HepG2 (cell line): ENCODE measurements at regions not wholly inside any gene's neighbourhood (a gene's known extent, or its start where the extent isn't known, plus 50 kb on each side); places are given as distances from the start of the nearest gene placed in this dataset.

Experiments
- BCL6 ChIP-seq: IDR thresholded peaks from 2 replicates; pipeline ENCODE4 v1.6.1; 2016; ENCODE audit warnings: missing genetic modification reagents, missing compliant biosample characterization
- CAMTA2 ChIP-seq: sonication (generic); formaldehyde crosslinking; IDR thresholded peaks from 2 replicates; pipeline ENCODE4 v1.4.0; 2020; ENCODE audit warnings: mild to moderate bottlenecking, missing genetic modification reagents, borderline replicate concordance
- ETV5 ChIP-seq: IDR thresholded peaks from 2 replicates; pipeline ENCODE4 v1.6.1; 2018; ENCODE audit warnings: missing biosample characterization, missing genetic modification reagents, inconsistent platforms, borderline replicate concordance
- HNRNPUL1 ChIP-seq: fragments of 200-400 bp; formaldehyde crosslinking; IDR thresholded peaks from 2 replicates; pipeline ENCODE4 v1.6.1; 2017; ENCODE audit warnings: low read depth, mild to moderate bottlenecking, low read length, moderate library complexity
- KLF16 ChIP-seq, 2 experiments: sonication (generic) in 1 of 2; formaldehyde crosslinking in 1 of 2; IDR thresholded peaks; 2 replicates each; pipeline versions ENCODE4 v1.6.1 to v1.8.0; 2016 to 2023; ENCODE audit warnings: missing genetic modification reagents in 2 of 2, missing compliant biosample characterization in 1 of 2
- NFKBIZ ChIP-seq: IDR thresholded peaks from 2 replicates; pipeline ENCODE4 v1.6.1; 2018; ENCODE audit warnings: missing genetic modification reagents, missing compliant biosample characterization
- SOX13 ChIP-seq, 3 experiments: fragments of 450-650 bp in 1 of 3; sonication (generic) in 1 of 3; formaldehyde crosslinking in 1 of 3; IDR thresholded peaks in 2 of 3; conservative IDR thresholded peaks in 1 of 3; 2 replicates each; pipeline versions ENCODE4 v1.5.0 to v1.6.1; 2016 to 2020; ENCODE audit warnings: antibody characterized with exemption in 1 of 3, mild to moderate bottlenecking in 1 of 3, missing compliant biosample characterization in 1 of 3, missing genetic modification reagents in 1 of 3, moderate library complexity in 1 of 3
- TCF7 ChIP-seq: sonication (generic); IDR thresholded peaks from 2 replicates; pipeline ENCODE4 v1.6.1; 2016; ENCODE audit warnings: antibody characterized with exemption, low read depth
- TSC22D2 ChIP-seq: sonication (generic); formaldehyde crosslinking; IDR thresholded peaks from 2 replicates; pipeline ENCODE4 v1.5.1; 2020; ENCODE audit warnings: missing genetic modification reagents, mild to moderate bottlenecking, borderline replicate concordance
- ZMYM4 ChIP-seq: sonication (generic); formaldehyde crosslinking; IDR thresholded peaks from 2 replicates; pipeline ENCODE4 v1.8.1; 2023; ENCODE audit warnings: mild to moderate bottlenecking, missing genetic modification reagents
- ZNF335 ChIP-seq: sonication (generic); formaldehyde crosslinking; IDR thresholded peaks from 2 replicates; pipeline ENCODE4 v1.4.0; 2020; ENCODE audit warnings: missing genetic modification reagents
- ZNF484 ChIP-seq: sonication (generic); formaldehyde crosslinking; IDR thresholded peaks from 2 replicates; pipeline ENCODE4 v1.5.1; 2020; ENCODE audit warnings: mild to moderate bottlenecking, low read depth, missing genetic modification reagents, borderline replicate concordance
- TF ChIP-seq, protein P1 (sequence below): sonication (generic); formaldehyde crosslinking; IDR thresholded peaks from 2 replicates; pipeline ENCODE4 v1.5.0; 2020; ENCODE audit warnings: missing genetic modification reagents
- TF ChIP-seq, protein P2 (sequence below), 2 experiments: fragments of 450-650 bp in 1 of 2; sonication (generic) in 1 of 2; formaldehyde crosslinking; IDR thresholded peaks; 2 replicates each; pipeline versions ENCODE4 v1.5.0 to v1.8.0; 2020 to 2022; ENCODE audit warnings: mild to moderate bottlenecking in 1 of 2, missing genetic modification reagents in 1 of 2
- TF ChIP-seq, protein P3 (sequence below): IDR thresholded peaks from 2 replicates; pipeline ENCODE4 v1.4.0; 2020; ENCODE audit warnings: mild to moderate bottlenecking, missing genetic modification reagents
- TF ChIP-seq, protein P4 (sequence below): sonication (generic); formaldehyde crosslinking; IDR thresholded peaks from 2 replicates; pipeline ENCODE4 v1.4.0; 2020; ENCODE audit warnings: missing genetic modification reagents

DNA sequence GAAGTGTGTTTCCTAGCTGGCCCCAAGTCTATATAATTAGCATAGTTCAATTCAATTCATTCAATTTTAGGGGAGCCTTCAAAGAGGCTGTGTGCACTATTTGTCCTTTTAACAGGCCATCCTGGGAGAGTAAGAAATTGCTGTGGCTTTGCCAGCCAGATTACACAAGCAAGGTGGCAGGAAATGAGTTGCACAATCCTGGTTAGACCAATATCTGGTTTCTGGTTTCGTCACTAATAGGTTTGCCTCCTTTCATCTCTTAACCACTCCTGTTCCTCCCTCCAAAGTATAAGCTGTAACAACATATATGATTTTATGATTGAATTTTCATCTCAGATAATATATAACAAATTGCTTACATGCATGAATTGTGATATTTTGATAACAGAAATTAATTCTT is 84.1 kb upstream of the NEGR1 start (continued):
- TF ChIP-seq TSC22D2 (CRISPR knock-in tag) (no peak), SOX13 (IDR thresholded peaks at IDR 0.05) (no peak), SOX13 (CRISPR knock-in tag; conservative IDR thresholded peaks at IDR 0.05 in 1 of 2, IDR thresholded peaks at IDR 0.05 in 1 of 2) (peak in 1 of 2 experiments; percentile 25; a peak in 1 of 4 replicates), ETV5 (CRISPR knock-in tag) (peak; percentile 83; the same call in 1 of the 2 replicates), HNRNPUL1 (no peak), ZNF335 (CRISPR knock-in tag) (0 out of 2 replicates have a peak, but pooled peaks have one; percentile 47), NFKBIZ (peak; percentile 35; the same call in 1 of the 2 replicates), KLF16 (CRISPR knock-in tag; IDR thresholded peaks at IDR 0.05) (0 out of 4 replicates have a peak, but pooled peaks of 1 of the 2 experiments have one; percentile 47), ZNF484 (CRISPR knock-in tag) (no peak), ZMYM4 (CRISPR knock-in tag) (peak; percentile 48; the same call in 1 of the 2 replicates), CAMTA2 (CRISPR knock-in tag) (no peak), BCL6 (peak; percentile 83), TCF7 (peak; percentile 78)
- TF ChIP-seq, protein P1, sequence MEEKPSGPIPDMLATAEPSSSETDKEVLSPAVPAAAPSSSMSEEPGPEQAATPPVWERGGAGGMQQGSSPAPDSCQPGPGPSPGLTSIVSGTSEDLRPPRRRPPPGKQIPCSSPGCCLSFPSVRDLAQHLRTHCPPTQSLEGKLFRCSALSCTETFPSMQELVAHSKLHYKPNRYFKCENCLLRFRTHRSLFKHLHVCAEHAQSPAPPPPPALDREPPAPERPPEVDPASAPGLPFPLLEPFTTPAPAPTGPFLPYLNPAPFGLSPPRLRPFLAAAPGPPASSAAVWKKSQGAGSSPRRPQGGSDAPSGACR (CRISPR knock-in tag) = no peak
- TF ChIP-seq, protein P2, sequence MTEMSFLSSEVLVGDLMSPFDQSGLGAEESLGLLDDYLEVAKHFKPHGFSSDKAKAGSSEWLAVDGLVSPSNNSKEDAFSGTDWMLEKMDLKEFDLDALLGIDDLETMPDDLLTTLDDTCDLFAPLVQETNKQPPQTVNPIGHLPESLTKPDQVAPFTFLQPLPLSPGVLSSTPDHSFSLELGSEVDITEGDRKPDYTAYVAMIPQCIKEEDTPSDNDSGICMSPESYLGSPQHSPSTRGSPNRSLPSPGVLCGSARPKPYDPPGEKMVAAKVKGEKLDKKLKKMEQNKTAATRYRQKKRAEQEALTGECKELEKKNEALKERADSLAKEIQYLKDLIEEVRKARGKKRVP (CRISPR knock-in tag; IDR thresholded peaks at IDR 0.05) = peak in 1 of 2 experiments; percentile 71; a peak in 2 of 4 replicates
- TF ChIP-seq, protein P3, sequence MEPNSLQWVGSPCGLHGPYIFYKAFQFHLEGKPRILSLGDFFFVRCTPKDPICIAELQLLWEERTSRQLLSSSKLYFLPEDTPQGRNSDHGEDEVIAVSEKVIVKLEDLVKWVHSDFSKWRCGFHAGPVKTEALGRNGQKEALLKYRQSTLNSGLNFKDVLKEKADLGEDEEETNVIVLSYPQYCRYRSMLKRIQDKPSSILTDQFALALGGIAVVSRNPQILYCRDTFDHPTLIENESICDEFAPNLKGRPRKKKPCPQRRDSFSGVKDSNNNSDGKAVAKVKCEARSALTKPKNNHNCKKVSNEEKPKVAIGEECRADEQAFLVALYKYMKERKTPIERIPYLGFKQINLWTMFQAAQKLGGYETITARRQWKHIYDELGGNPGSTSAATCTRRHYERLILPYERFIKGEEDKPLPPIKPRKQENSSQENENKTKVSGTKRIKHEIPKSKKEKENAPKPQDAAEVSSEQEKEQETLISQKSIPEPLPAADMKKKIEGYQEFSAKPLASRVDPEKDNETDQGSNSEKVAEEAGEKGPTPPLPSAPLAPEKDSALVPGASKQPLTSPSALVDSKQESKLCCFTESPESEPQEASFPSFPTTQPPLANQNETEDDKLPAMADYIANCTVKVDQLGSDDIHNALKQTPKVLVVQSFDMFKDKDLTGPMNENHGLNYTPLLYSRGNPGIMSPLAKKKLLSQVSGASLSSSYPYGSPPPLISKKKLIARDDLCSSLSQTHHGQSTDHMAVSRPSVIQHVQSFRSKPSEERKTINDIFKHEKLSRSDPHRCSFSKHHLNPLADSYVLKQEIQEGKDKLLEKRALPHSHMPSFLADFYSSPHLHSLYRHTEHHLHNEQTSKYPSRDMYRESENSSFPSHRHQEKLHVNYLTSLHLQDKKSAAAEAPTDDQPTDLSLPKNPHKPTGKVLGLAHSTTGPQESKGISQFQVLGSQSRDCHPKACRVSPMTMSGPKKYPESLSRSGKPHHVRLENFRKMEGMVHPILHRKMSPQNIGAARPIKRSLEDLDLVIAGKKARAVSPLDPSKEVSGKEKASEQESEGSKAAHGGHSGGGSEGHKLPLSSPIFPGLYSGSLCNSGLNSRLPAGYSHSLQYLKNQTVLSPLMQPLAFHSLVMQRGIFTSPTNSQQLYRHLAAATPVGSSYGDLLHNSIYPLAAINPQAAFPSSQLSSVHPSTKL = peak; percentile 86
- TF ChIP-seq, protein P4, sequence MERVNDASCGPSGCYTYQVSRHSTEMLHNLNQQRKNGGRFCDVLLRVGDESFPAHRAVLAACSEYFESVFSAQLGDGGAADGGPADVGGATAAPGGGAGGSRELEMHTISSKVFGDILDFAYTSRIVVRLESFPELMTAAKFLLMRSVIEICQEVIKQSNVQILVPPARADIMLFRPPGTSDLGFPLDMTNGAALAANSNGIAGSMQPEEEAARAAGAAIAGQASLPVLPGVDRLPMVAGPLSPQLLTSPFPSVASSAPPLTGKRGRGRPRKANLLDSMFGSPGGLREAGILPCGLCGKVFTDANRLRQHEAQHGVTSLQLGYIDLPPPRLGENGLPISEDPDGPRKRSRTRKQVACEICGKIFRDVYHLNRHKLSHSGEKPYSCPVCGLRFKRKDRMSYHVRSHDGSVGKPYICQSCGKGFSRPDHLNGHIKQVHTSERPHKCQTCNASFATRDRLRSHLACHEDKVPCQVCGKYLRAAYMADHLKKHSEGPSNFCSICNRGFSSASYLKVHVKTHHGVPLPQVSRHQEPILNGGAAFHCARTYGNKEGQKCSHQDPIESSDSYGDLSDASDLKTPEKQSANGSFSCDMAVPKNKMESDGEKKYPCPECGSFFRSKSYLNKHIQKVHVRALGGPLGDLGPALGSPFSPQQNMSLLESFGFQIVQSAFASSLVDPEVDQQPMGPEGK (CRISPR knock-in tag) = no peak
